ENCODE measurements at regions not wholly inside any gene's neighbourhood (a gene's known extent, or its start where the extent isn't known, plus 50 kb on each side); places are given as distances from the start of the nearest gene placed in this dataset.

GRCh38 chr20:50412069-50412468 is 98.1 kb upstream of the PTPN1 start:
- DNase-seq, result no peak

GRCh38 chr20:50412499-50412898 is 97.7 kb upstream of the PTPN1 start:
- no peak for DNase-seq

- no peak for DNase-seq
Measured at GRCh38 chr20:50413088-50413500, 97.1 kb upstream of the PTPN1 start.

- no peak for DNase-seq
Measured at GRCh38 chr20:50415021-50415515, 95.1 kb upstream of the PTPN1 start.

GRCh38 chr20:50415516-50416268 is 94.5 kb upstream of the PTPN1 start:
- no peak for DNase-seq

GRCh38 chr20:50416269-50417022 is 93.7 kb upstream of the PTPN1 start:
- DNase-seq, result no peak

GRCh38 chr20:50417023-50417329 is 93.2 kb upstream of the PTPN1 start:
- DNase-seq, result no peak

GRCh38 chr20:50417484-50418235 is 92.5 kb upstream of the PTPN1 start:
- DNase-seq, result no peak

- DNase-seq, result no peak
Measured at GRCh38 chr20:50418890-50419642, 91.1 kb upstream of the PTPN1 start.

- no peak for DNase-seq
Measured at GRCh38 chr20:50420380-50420779, 89.8 kb upstream of the PTPN1 start.

GRCh38 chr20:50421356-50422340 is 88.5 kb upstream of the PTPN1 start:
- no peak for DNase-seq

GRCh38 chr20:50423758-50424157 is 86.4 kb upstream of the PTPN1 start:
- no peak for DNase-seq

GRCh38 chr20:50425076-50425475 is 85.1 kb upstream of the PTPN1 start:
- no peak for DNase-seq

- no peak for DNase-seq
Measured at GRCh38 chr20:50426866-50427718, 83.1 kb upstream of the PTPN1 start.

- DNase-seq, result no peak
Measured at GRCh38 chr20:50427719-50428083, 82.5 kb upstream of the PTPN1 start.

- DNase-seq, result no peak
Measured at GRCh38 chr20:50428097-50428828, 81.9 kb upstream of the PTPN1 start.

- no peak for DNase-seq
Measured at GRCh38 chr20:50429412-50429811, 80.8 kb upstream of the PTPN1 start.

GRCh38 chr20:50431066-50431450 is 79.1 kb upstream of the PTPN1 start:
- DNase-seq, result no peak

GRCh38 chr20:50433001-50433761 is 77.0 kb upstream of the PTPN1 start:
- DNase-seq, result no peak
